Neural cell (in vitro differentiated cells): ENCODE measurements at regions not wholly inside any gene's neighbourhood (a gene's known extent, or its start where the extent isn't known, plus 50 kb on each side); places are given as distances from the start of the nearest gene placed in this dataset.

ENCODE experiments used
- H2AFZ ChIP-seq: fragments of 200-600, 300-800 bp; sonication (generic), shearing (Covaris generic); 2 replicates; pipeline ENCODE4 v1.6.0; 2014; ENCODE audit warnings: low read depth, mild to moderate bottlenecking, antibody characterized with exemption, low read length, moderate library complexity
- H3F3A ChIP-seq: fragments of 200-600 bp; shearing (Covaris generic); 2 replicates; pipeline ENCODE4 v1.6.1; 2016; ENCODE audit warnings: mild to moderate bottlenecking, moderate library complexity, mixed read lengths, antibody characterized with exemption, low read length; ENCODE audit not compliant: insufficient read depth, poor library complexity, severe bottlenecking
- H3K27ac ChIP-seq: fragments of 200-600, 300-800 bp; sonication (generic), shearing (Covaris generic); 2 replicates; pipeline ENCODE4 v1.5.1; 2014; ENCODE audit warnings: mild to moderate bottlenecking, low read length, moderate library complexity
- H3K27me3 ChIP-seq: fragments of 300-800, 200-600 bp; sonication (generic), shearing (Covaris generic); 2 replicates; pipeline ENCODE4 v1.6.0; 2014; ENCODE audit warnings: mild to moderate bottlenecking, low read depth, low read length, moderate library complexity; ENCODE audit not compliant: insufficient read depth
- H3K36me3 ChIP-seq: fragments of 300-800, 200-600 bp; sonication (generic), shearing (Covaris generic); 2 replicates; pipeline ENCODE4 v1.5.1; 2014; ENCODE audit warnings: mild to moderate bottlenecking, antibody characterized with exemption, low read length, moderate library complexity; ENCODE audit not compliant: insufficient read depth
- H3K4me2 ChIP-seq: fragments of 300-800, 200-600 bp; sonication (generic), shearing (Covaris generic); 2 replicates; pipeline ENCODE4 v1.6.0; 2014; ENCODE audit warnings: mild to moderate bottlenecking, low read length
- H3K4me3 ChIP-seq: fragments of 300-800, 200-600 bp; sonication (generic), shearing (Covaris generic); 2 replicates; pipeline ENCODE4 v1.5.1; 2014; ENCODE audit warnings: mild to moderate bottlenecking, low read length, moderate library complexity
- H3K79me2 ChIP-seq: fragments of 200-600 bp; shearing (Covaris generic); replicated peaks from 2 replicates; pipeline ENCODE4 v1.6.0; 2014; ENCODE audit warnings: mild to moderate bottlenecking, low read length, moderate library complexity; ENCODE audit not compliant: insufficient read depth
- H3K9ac ChIP-seq: fragments of 300-800, 200-600 bp; sonication (generic), shearing (Covaris generic); 2 replicates; pipeline ENCODE4 v1.6.1; 2016; ENCODE audit warnings: mild to moderate bottlenecking, low read length, mixed read lengths
- H3K9me2 ChIP-seq: fragments of 200-600 bp; shearing (Covaris generic); 2 replicates; pipeline ENCODE4 v1.6.1; 2016; ENCODE audit warnings: mild to moderate bottlenecking, low read length, mixed read lengths; ENCODE audit not compliant: insufficient read depth
- H3K9me3 ChIP-seq: fragments of 200-600, 300-800 bp; sonication (generic), shearing (Covaris generic); 2 replicates; pipeline ENCODE4 v1.6.1; 2016; ENCODE audit warnings: mild to moderate bottlenecking, mixed run types, low read length, moderate library complexity, mixed read lengths
- H4K20me1 ChIP-seq: fragments of 200-600 bp; shearing (Covaris generic); 2 replicates; pipeline ENCODE4 v1.6.1; 2016; ENCODE audit warnings: mild to moderate bottlenecking, mixed run types; ENCODE audit not compliant: insufficient read depth
- EP300 ChIP-seq: fragments of 450-650 bp; conservative IDR thresholded peaks from 2 replicates; pipeline ENCODE4 v1.6.1; 2014; ENCODE audit warnings: antibody characterized with exemption, mild to moderate bottlenecking, moderate library complexity; ENCODE audit not compliant: poor library complexity, severe bottlenecking
- EZH2 ChIP-seq: fragments of 200-600, 300-800 bp; shearing (Covaris generic), sonication (generic); IDR thresholded peaks from 2 replicates; pipeline ENCODE4 v1.6.1; 2014; ENCODE audit warnings: antibody characterized with exemption, low read length, borderline replicate concordance, mild to moderate bottlenecking; ENCODE audit not compliant: insufficient read depth, poor library complexity, severe bottlenecking
- MXI1 ChIP-seq: fragments of 450-650 bp; conservative IDR thresholded peaks from 2 replicates; pipeline ENCODE4 v1.6.1; 2014; ENCODE audit warnings: antibody characterized with exemption, mild to moderate bottlenecking; ENCODE audit not compliant: poor library complexity, severe bottlenecking
- POLR2AphosphoS5 ChIP-seq: IDR thresholded peaks from 2 replicates; pipeline ENCODE4 v1.6.1; 2012
- RAD21 ChIP-seq: fragments of 450-650 bp; conservative IDR thresholded peaks from 2 replicates; pipeline ENCODE4 v1.6.1; 2014; ENCODE audit warnings: antibody characterized with exemption, mild to moderate bottlenecking, moderate library complexity
- SMC3 ChIP-seq: fragments of 450-650 bp; conservative IDR thresholded peaks from 2 replicates; pipeline ENCODE4 v1.6.1; 2014; ENCODE audit warnings: antibody characterized with exemption, mild to moderate bottlenecking, moderate library complexity; ENCODE audit not compliant: poor library complexity
- TAF1 ChIP-seq: IDR thresholded peaks from 2 replicates; pipeline ENCODE4 v1.6.1; 2012; ENCODE audit warnings: low read depth
- TF ChIP-seq, protein P1 (sequence below): fragments of 450-650 bp; IDR thresholded peaks from 2 replicates; pipeline ENCODE4 v1.5.1; 2014; ENCODE audit warnings: antibody characterized with exemption, mild to moderate bottlenecking, moderate library complexity; ENCODE audit not compliant: poor library complexity, severe bottlenecking
- TF ChIP-seq, protein P2 (sequence below): IDR thresholded peaks from 2 replicates; pipeline ENCODE4 v1.6.1; 2012; ENCODE audit warnings: borderline replicate concordance

DNA sequence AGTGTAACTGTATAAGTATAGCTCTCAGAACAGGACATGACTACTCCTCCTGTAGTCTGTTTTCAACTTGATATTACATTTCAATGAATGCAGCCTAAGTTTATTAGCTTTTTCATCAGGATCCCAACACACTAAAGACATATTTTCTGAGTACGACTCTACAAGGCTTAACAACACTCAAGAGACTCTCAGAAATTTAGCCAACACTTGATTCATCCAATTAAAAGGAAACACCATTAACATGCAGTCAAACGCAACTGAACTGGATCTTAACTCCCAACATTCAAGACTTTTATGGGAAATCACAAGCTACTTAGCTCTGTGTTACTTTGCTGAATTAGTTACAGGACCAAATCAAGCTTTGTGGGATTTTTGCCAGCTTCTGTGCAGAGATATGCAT lies 65.2 kb upstream of the SGIP1 start:
- Histone ChIP-seq H4K20me1 (no peaks in the 10 kb centered on the region), H3K9me2 (no peaks in the 10 kb centered on the region), H3K27ac (no peak overlapping the region), H3K4me2 (no peak overlapping the region), H3K79me2 (no peaks in the 10 kb centered on the region), H3K9ac (no peak overlapping the region), H3K36me3 (no peaks in the 10 kb centered on the region), H3K4me3 (no peak overlapping the region), H3K27me3 (no peaks in the 10 kb centered on the region), H3K9me3 (no peaks in the 10 kb centered on the region), H2AFZ (no peak overlapping the region), H3F3A (no peaks in the 10 kb centered on the region)
- TF ChIP-seq, protein P1, sequence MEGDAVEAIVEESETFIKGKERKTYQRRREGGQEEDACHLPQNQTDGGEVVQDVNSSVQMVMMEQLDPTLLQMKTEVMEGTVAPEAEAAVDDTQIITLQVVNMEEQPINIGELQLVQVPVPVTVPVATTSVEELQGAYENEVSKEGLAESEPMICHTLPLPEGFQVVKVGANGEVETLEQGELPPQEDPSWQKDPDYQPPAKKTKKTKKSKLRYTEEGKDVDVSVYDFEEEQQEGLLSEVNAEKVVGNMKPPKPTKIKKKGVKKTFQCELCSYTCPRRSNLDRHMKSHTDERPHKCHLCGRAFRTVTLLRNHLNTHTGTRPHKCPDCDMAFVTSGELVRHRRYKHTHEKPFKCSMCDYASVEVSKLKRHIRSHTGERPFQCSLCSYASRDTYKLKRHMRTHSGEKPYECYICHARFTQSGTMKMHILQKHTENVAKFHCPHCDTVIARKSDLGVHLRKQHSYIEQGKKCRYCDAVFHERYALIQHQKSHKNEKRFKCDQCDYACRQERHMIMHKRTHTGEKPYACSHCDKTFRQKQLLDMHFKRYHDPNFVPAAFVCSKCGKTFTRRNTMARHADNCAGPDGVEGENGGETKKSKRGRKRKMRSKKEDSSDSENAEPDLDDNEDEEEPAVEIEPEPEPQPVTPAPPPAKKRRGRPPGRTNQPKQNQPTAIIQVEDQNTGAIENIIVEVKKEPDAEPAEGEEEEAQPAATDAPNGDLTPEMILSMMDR = no peak
- TF ChIP-seq, protein P2, sequence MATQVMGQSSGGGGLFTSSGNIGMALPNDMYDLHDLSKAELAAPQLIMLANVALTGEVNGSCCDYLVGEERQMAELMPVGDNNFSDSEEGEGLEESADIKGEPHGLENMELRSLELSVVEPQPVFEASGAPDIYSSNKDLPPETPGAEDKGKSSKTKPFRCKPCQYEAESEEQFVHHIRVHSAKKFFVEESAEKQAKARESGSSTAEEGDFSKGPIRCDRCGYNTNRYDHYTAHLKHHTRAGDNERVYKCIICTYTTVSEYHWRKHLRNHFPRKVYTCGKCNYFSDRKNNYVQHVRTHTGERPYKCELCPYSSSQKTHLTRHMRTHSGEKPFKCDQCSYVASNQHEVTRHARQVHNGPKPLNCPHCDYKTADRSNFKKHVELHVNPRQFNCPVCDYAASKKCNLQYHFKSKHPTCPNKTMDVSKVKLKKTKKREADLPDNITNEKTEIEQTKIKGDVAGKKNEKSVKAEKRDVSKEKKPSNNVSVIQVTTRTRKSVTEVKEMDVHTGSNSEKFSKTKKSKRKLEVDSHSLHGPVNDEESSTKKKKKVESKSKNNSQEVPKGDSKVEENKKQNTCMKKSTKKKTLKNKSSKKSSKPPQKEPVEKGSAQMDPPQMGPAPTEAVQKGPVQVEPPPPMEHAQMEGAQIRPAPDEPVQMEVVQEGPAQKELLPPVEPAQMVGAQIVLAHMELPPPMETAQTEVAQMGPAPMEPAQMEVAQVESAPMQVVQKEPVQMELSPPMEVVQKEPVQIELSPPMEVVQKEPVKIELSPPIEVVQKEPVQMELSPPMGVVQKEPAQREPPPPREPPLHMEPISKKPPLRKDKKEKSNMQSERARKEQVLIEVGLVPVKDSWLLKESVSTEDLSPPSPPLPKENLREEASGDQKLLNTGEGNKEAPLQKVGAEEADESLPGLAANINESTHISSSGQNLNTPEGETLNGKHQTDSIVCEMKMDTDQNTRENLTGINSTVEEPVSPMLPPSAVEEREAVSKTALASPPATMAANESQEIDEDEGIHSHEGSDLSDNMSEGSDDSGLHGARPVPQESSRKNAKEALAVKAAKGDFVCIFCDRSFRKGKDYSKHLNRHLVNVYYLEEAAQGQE = no peak
- TF ChIP-seq MXI1 (no peak), EZH2 (no peak), EP300 (no peak), TAF1 (no peak), SMC3 (no peak), RAD21 (no peak), POLR2AphosphoS5 (no peak)

DNA sequence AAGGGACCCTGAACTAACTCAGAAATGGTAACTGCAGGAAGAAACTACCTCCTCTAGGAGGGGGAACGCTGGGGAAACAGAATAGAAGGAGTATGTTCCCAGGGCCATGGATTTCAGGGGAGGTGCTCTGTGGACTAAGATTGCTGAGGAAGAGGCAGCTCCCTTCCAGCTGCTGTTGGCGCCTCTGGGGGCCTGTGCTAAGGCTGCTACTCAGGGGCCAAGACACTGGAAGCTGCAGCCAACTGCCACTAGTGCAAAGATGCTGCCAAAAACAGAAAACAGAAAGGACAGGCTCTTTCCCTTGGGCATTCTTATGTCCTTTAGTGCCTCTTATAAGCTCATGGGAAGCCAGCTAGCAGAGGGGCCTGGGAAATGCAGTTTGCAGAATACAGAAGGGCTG lies 58.0 kb upstream of the SGIP1 start:
- no peaks in the 10 kb centered on the region for H3K9me3 ChIP-seq
- H3K27me3 ChIP-seq = no peaks in the 10 kb centered on the region
- no peak overlapping the region for H3K9ac ChIP-seq

More for the DNA sequence above, 58.0 kb upstream of the SGIP1 start:
- Histone ChIP-seq H3K4me3 (no peak overlapping the region), H3K4me2 (no peak overlapping the region), H3K27ac (no peak overlapping the region), H3F3A (no peaks in the 10 kb centered on the region), H4K20me1 (no peaks in the 10 kb centered on the region), H2AFZ (no peak overlapping the region), H3K36me3 (no peaks in the 10 kb centered on the region), H3K79me2 (no peaks in the 10 kb centered on the region), H3K9me2 (no peaks in the 10 kb centered on the region)
- TF ChIP-seq POLR2AphosphoS5 (no peak), SMC3 (no peak), EP300 (no peak), EZH2 (no peak), RAD21 (no peak), MXI1 (no peak), TAF1 (no peak)
- TF ChIP-seq, protein P2 = no peak
- TF ChIP-seq, protein P1 = no peak
